Trophoblast cell (in vitro differentiated cells and primary cell): ENCODE measurements at regions not wholly inside any gene's neighbourhood (a gene's known extent, or its start where the extent isn't known, plus 50 kb on each side); places are given as distances from the start of the nearest gene placed in this dataset.

ENCODE experiments used
- DNase-seq, 2 donors: peaks; one replicate each; pipeline ENCODE4 v3.0.0-alpha.2; 2016
- H2AFZ ChIP-seq: 2 replicates; pipeline ENCODE4 v1.6.1; 2013; ENCODE audit warnings: low read length, moderate library complexity, mild to moderate bottlenecking; ENCODE audit not compliant: insufficient read depth, poor library complexity
- H2AK5ac ChIP-seq: 2 replicates; pipeline ENCODE4 v1.6.1; 2013; ENCODE audit warnings: mild to moderate bottlenecking, low read length
- H2BK120ac ChIP-seq: 2 replicates; pipeline ENCODE4 v1.6.1; 2013; ENCODE audit warnings: low read length, mild to moderate bottlenecking, moderate library complexity; ENCODE audit not compliant: insufficient read depth, poor library complexity
- H2BK12ac ChIP-seq: 2 replicates; pipeline ENCODE4 v1.6.1; 2013; ENCODE audit warnings: mild to moderate bottlenecking, low read length, moderate library complexity
- H2BK5ac ChIP-seq: 2 replicates; pipeline ENCODE4 v1.6.1; 2013; ENCODE audit warnings: low read length, low read depth, moderate library complexity, mild to moderate bottlenecking; ENCODE audit not compliant: poor library complexity
- H3K14ac ChIP-seq: 2 replicates; pipeline ENCODE4 v1.6.1; 2013; ENCODE audit warnings: mild to moderate bottlenecking, low read length
- H3K18ac ChIP-seq: 2 replicates; pipeline ENCODE4 v1.6.1; 2013; ENCODE audit warnings: mild to moderate bottlenecking, low read length
- H3K23ac ChIP-seq: 2 replicates; pipeline ENCODE4 v1.6.1; 2013; ENCODE audit warnings: low read length
- H3K27ac ChIP-seq: 2 replicates; pipeline ENCODE4 v1.5.1; 2013; ENCODE audit warnings: low read depth, mild to moderate bottlenecking, inconsistent platforms, low read length, moderate library complexity
- H3K27me3 ChIP-seq: 2 replicates; pipeline ENCODE4 v1.6.1; 2013; ENCODE audit warnings: inconsistent platforms, mild to moderate bottlenecking, low read length, moderate library complexity; ENCODE audit not compliant: insufficient read depth
- H3K36me3 ChIP-seq, 2 experiments: 1 replicate in 1 of 2; 2 replicates in 1 of 2; pipeline ENCODE4 v1.6.1; 2013; ENCODE audit warnings: low read length in 2 of 2, mild to moderate bottlenecking in 2 of 2, moderate library complexity in 1 of 2; ENCODE audit not compliant: insufficient read depth in 2 of 2, control insufficient read depth in 1 of 2
- H3K4ac ChIP-seq: 2 replicates; pipeline ENCODE4 v1.6.1; 2013; ENCODE audit warnings: low read depth, mild to moderate bottlenecking, low read length, moderate library complexity
- H3K4me1 ChIP-seq, 2 experiments: 1 replicate in 1 of 2; 2 replicates in 1 of 2; pipeline ENCODE4 v1.6.1; 2013; ENCODE audit warnings: low read length in 2 of 2, mild to moderate bottlenecking in 2 of 2, moderate library complexity in 1 of 2; ENCODE audit not compliant: insufficient read depth in 2 of 2, control insufficient read depth in 1 of 2
- H3K4me2 ChIP-seq: 2 replicates; pipeline ENCODE4 v1.6.1; 2013; ENCODE audit warnings: inconsistent platforms, mild to moderate bottlenecking, low read length, moderate library complexity
- H3K4me3 ChIP-seq: 2 replicates; pipeline ENCODE4 v1.5.1; 2013; ENCODE audit warnings: mild to moderate bottlenecking, low read depth, low read length, inconsistent platforms
- H3K79me1 ChIP-seq: one replicate; pipeline ENCODE4 v1.6.1; 2013; ENCODE audit warnings: low read length
- H3K79me2 ChIP-seq: 2 replicates; pipeline ENCODE4 v1.6.1; 2013; ENCODE audit warnings: low read length, mild to moderate bottlenecking; ENCODE audit not compliant: control insufficient read depth, insufficient read depth, poor library complexity
- H3K9ac ChIP-seq: 2 replicates; pipeline ENCODE4 v1.6.1; 2013; ENCODE audit warnings: mild to moderate bottlenecking, low read length
- H3K9me3 ChIP-seq: 2 replicates; pipeline ENCODE4 v1.6.1; 2013; ENCODE audit warnings: low read depth, mild to moderate bottlenecking, control low read depth, inconsistent platforms, low read length; ENCODE audit not compliant: insufficient read depth
- H4K12ac ChIP-seq: 2 replicates; pipeline ENCODE4 v1.6.1; 2013; ENCODE audit warnings: low read depth, mild to moderate bottlenecking, low read length, moderate library complexity
- H4K8ac ChIP-seq: 2 replicates; pipeline ENCODE4 v1.6.1; 2013; ENCODE audit warnings: low read depth, mild to moderate bottlenecking, low read length, moderate library complexity
- H4K91ac ChIP-seq: one replicate; pipeline ENCODE4 v1.6.1; 2013; ENCODE audit warnings: low read depth, mild to moderate bottlenecking, low read length, moderate library complexity
- WGBS: extraction: QIAGEN DNeasy Blood & Tissue Kit; methylation state at CpG from one replicate; pipeline ENCODE4 v1.1.7; 2013; ENCODE audit warnings: missing lambda C conversion rate; ENCODE audit not compliant: insufficient read length, insufficient coverage; ENCODE audit errors: extremely low coverage; 5-methylcytosine and 5-hydroxymethylcytosine counted together

DNA sequence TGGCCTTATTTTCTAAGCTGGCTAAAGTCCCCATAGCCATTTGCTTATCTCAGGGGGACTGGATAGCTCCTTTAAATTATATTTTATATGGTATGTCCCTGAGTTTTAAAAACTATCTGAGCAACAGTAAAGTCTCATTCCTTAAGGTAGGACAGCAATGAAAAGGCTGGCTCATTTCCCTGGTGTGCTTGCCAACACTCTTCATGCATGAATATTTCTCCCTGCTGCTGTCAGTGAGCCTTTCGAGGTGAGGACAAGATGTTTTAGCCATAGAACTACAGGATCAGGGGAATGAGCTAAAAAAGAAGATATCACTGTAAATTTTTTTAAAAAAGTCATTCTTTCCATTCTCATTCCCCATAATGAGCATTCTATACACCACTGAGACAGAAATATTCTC, 427.3 kb upstream of the FAM241A start:
- Histone ChIP-seq H3K4me3 (no peak overlapping the region), H3K27ac (no peak overlapping the region), H3K23ac (no peak overlapping the region), H3K36me3 (no peaks in the 10 kb centered on the region), H4K12ac (no peak overlapping the region), H3K9me3 (no peaks in the 10 kb centered on the region), H2AFZ (no peak overlapping the region), H3K4me1 (no peaks in the 10 kb centered on the region), H3K9ac (no peak overlapping the region), H3K14ac (no peak overlapping the region), H2AK5ac (no peak overlapping the region), H2BK5ac (no peak overlapping the region), H2BK12ac (no peak overlapping the region), H3K4me2 (no peak overlapping the region), H3K79me2 (no peaks in the 10 kb centered on the region), H3K79me1 (no peaks in the 10 kb centered on the region), H2BK120ac (no peak overlapping the region), H3K27me3 (no peaks in the 10 kb centered on the region), H4K8ac (no peak overlapping the region), H4K91ac (no peak overlapping the region), H3K4ac (no peak overlapping the region), H3K18ac (no peak overlapping the region)
- no CpG with 5 or more reads among the region's 1 CpG for WGBS
- DNase-seq: no peak

DNA sequence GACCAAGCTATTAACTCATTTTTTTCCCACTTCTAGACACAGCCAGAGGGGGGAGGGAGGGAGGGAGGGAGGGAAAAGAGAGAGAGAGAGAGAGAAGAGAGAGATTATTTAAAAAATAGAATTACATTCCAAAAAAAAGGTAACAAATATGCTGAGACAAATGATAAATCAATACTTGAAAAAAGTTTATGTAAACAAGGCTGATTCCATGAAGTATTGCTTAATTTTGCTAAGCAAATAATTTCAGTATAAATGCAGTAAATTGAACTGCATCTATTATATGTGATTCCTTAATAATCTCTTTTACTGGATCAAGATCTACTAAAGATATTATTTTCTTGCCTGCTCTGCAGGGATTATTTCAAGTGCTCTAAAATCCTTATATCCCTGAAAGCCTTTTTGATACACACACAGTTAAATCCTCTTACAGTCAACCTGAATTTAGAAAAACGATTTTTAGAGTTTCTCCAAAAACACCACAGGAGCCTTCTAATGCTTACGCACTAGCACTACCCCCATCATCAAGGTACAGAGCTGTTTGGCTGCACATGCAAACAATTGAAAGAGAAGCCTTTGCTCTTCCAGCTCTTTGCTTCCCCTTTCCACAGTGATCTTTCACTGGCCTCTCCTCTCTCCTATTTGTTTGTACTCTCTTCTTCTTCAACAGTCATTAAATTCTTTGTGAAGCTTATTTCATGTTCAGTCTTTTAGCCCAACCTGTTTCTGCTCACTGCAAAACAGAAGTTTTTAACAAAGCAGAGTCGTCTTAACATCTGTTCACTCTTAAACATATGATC, 426.3 kb upstream of the FAM241A start:
- H4K8ac ChIP-seq: no peak overlapping the region
- H3K9me3 ChIP-seq: no peaks in the 10 kb centered on the region
- H2BK5ac ChIP-seq: no peak overlapping the region
- no peak overlapping the region for H2BK120ac ChIP-seq
- H3K9ac ChIP-seq: no peak overlapping the region
- no peak for DNase-seq
- H3K27me3 ChIP-seq: no peaks in the 10 kb centered on the region
- H2AFZ ChIP-seq: no peak overlapping the region
- no peaks in the 10 kb centered on the region for H3K4me1 ChIP-seq
- no peak overlapping the region for H3K4ac ChIP-seq
- H2AK5ac ChIP-seq: no peak overlapping the region
- WGBS: no CpG with 5 or more reads among the region's 3 CpGs
- H3K27ac ChIP-seq: no peak overlapping the region
- H3K23ac ChIP-seq: no peak overlapping the region
- H3K18ac ChIP-seq: no peak overlapping the region
- H3K36me3 ChIP-seq: no peaks in the 10 kb centered on the region
- no peaks in the 10 kb centered on the region for H3K79me1 ChIP-seq
- H3K79me2 ChIP-seq: no peaks in the 10 kb centered on the region
- no peak overlapping the region for H2BK12ac ChIP-seq
- H4K12ac ChIP-seq: no peak overlapping the region
- H3K4me3 ChIP-seq: no peak overlapping the region
- H3K4me2 ChIP-seq: no peak overlapping the region
- no peak overlapping the region for H3K14ac ChIP-seq
- no peak overlapping the region for H4K91ac ChIP-seq

DNA sequence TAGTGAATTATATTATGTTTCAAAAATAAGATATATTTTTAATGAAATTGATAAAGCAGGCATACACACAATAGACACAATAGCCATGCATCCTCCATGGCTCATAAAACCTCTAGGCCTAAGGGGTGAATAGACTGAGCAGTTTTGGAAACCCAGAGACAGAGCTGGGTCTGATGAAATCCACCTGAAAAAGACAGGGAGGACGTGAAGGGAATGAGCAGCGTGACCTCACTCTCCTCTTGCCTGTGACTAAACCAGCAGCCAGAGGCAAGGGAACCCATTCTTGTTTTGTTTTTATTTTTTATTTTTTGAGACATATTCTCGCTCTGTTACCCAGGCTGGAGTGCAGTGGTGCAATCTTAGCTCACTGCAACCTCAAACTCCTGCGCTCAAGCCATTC, 424.4 kb upstream of the FAM241A start:
- no peak overlapping the region for H4K8ac ChIP-seq
- H4K91ac ChIP-seq: no peak overlapping the region
- H3K79me2 ChIP-seq: no peaks in the 10 kb centered on the region
- no peak overlapping the region for H3K4ac ChIP-seq
- H3K27ac ChIP-seq: no peak overlapping the region
- H2AK5ac ChIP-seq: no peak overlapping the region
- H3K9me3 ChIP-seq: no peaks in the 10 kb centered on the region
- H3K4me1 ChIP-seq: no peaks in the 10 kb centered on the region
- H2AFZ ChIP-seq: no peak overlapping the region
- DNase-seq: no peak
- H3K27me3 ChIP-seq: no peaks in the 10 kb centered on the region
- no peaks in the 10 kb centered on the region for H3K36me3 ChIP-seq
- no peak overlapping the region for H3K4me2 ChIP-seq
- no CpG with 5 or more reads among the region's 4 CpGs for WGBS
- H2BK120ac ChIP-seq: no peak overlapping the region
- H3K4me3 ChIP-seq: no peak overlapping the region
- H3K9ac ChIP-seq: no peak overlapping the region
- no peaks in the 10 kb centered on the region for H3K79me1 ChIP-seq
- no peak overlapping the region for H2BK12ac ChIP-seq
- H3K18ac ChIP-seq: no peak overlapping the region
- no peak overlapping the region for H3K23ac ChIP-seq
- no peak overlapping the region for H4K12ac ChIP-seq
- H2BK5ac ChIP-seq: no peak overlapping the region
- no peak overlapping the region for H3K14ac ChIP-seq

DNA sequence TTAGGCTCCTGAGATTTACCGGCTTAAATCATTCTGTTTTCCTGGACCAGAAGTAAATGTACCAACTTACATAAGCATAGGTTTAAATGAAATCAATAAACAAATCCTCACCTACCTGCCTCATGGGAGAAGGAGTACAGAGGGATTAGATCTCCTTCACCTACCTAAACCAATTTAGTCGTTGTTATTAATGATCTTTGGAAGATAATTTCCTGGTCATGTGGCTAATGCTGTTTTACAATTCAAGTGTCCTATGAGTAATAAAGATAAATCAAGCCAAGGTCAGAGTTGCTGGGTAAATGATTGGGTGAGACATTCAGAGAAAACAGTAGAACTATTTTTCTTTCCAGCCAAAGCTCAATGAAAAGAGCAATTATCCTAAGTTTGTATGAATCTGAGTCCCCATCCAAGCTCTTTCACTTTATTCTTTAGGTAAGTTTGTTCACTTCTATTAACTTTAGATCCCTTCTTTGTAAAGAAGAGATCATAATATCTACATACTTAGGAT, 423.0 kb upstream of the FAM241A start:
- H3K4me1 ChIP-seq: no peaks in the 10 kb centered on the region
- no peaks in the 10 kb centered on the region for H3K79me2 ChIP-seq
- H2BK12ac ChIP-seq: no peak overlapping the region
- no peak overlapping the region for H3K23ac ChIP-seq
- no peaks in the 10 kb centered on the region for H3K27me3 ChIP-seq
- no peak for DNase-seq
- H4K8ac ChIP-seq: no peak overlapping the region
- no peak overlapping the region for H3K4ac ChIP-seq
- no peak overlapping the region for H4K12ac ChIP-seq
- no peak overlapping the region for H2AK5ac ChIP-seq
- WGBS: no CpG with 5 or more reads among the region's 2 CpGs
- no peak overlapping the region for H3K18ac ChIP-seq
- no peaks in the 10 kb centered on the region for H3K9me3 ChIP-seq
- H2AFZ ChIP-seq: no peak overlapping the region
- no peak overlapping the region for H2BK120ac ChIP-seq
- no peaks in the 10 kb centered on the region for H3K36me3 ChIP-seq
- H3K14ac ChIP-seq: no peak overlapping the region
- no peak overlapping the region for H3K4me2 ChIP-seq
- H4K91ac ChIP-seq: no peak overlapping the region
- H3K79me1 ChIP-seq: no peaks in the 10 kb centered on the region
- H3K27ac ChIP-seq: no peak overlapping the region
- H2BK5ac ChIP-seq: no peak overlapping the region
- no peak overlapping the region for H3K9ac ChIP-seq
- H3K4me3 ChIP-seq: no peak overlapping the region
